GM12892 (cell line): ENCODE measurements at regions not wholly inside any gene's neighbourhood (a gene's known extent, or its start where the extent isn't known, plus 50 kb on each side); places are given as distances from the start of the nearest gene placed in this dataset.

Experiments
- POLR2AphosphoS5 ChIP-seq: IDR thresholded peaks from 2 replicates; pipeline ENCODE4 v1.6.1; 2011; ENCODE audit warnings: low read depth, low read length, control low read depth
- TAF1 ChIP-seq: IDR thresholded peaks from 2 replicates; pipeline ENCODE4 v1.6.1; 2011; ENCODE audit warnings: low read depth, mild to moderate bottlenecking, control low read depth, low read length, borderline replicate concordance

DNA sequence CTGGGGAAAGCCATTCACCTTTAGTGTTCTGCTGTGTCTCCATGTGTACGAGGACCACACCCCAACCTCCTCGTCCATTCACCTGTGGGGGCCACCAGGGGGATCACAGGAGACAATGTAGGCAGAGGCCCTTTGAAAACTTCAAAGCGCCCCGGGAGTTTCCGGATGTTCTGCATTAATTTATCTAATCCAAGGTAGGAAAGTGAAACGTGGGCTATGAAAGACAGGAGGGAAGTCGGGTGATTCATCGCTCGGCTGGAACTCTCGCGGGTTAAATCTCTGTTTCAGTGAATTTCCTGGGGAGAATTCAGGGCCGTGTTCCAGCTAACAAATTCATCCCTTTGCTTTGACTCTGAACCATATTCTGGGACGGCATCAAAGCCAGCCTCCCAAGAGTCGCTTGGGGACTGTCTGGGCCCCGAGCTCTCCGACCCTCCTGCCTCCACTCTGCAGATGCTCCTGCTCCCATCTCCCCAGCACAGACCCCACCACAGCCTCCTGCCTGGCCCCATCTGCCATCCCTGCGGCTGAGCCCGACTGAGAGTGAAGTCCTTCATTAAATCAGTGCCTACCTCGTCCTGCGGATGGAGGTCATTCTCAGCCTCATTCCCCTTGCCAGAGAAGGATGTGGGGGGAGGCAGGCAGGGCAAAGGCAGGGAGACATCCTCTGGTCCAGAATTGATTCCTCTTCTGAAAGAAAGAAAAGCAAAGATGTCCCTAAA lies 114.1 kb upstream of the CARD11 start:
- TF ChIP-seq TAF1 (no peak), POLR2AphosphoS5 (no peak)
